Mucosa of gallbladder (tissue), 1 donor: ENCODE measurements at regions not wholly inside any gene's neighbourhood (a gene's known extent, or its start where the extent isn't known, plus 50 kb on each side); places are given as distances from the start of the nearest gene placed in this dataset.
"Not testable (repeated sequence)": the region's sequence is repeated elsewhere in the genome, so short reads cannot be mapped to it uniquely, and the experiment has no call there.

ENCODE experiments used
- DNase-seq: peaks from one replicate; pipeline ENCODE4 v3.0.0-alpha.2; 2020; ENCODE audit warnings: low spot score
- donor health status: DM: no; HTN: no; CAD: no.

DNA sequence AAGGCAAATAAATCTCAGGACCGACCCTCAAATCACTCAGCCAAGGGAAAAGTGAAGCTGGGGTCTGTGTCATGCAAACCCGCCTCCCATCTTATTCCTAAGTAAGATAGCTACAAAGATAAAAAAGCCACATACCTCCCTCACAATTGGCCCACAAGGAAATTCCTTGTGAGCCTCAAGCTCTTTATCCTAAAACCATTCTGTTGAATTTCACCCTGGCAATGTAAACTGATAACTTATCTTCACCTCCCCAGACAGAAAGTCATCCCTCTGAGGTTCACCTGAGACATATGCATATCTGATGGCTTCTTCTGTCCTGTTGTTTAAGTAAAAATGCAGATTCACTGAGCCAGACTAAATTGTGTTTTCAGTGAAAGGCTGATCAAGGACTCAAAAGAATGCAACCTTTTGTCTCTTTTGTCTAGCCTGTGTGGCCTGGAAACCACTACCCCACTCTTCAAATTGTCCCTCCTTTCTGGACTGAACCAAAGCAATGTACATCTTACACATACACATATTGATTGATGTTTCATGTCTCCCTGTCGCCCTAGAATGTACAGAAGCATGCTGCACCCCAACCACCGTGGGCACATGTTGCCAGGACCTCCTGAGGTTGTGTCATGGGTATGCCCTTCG lies 91.3 kb downstream of the MFAP3L start:
- DNase-seq, result no peak

DNA sequence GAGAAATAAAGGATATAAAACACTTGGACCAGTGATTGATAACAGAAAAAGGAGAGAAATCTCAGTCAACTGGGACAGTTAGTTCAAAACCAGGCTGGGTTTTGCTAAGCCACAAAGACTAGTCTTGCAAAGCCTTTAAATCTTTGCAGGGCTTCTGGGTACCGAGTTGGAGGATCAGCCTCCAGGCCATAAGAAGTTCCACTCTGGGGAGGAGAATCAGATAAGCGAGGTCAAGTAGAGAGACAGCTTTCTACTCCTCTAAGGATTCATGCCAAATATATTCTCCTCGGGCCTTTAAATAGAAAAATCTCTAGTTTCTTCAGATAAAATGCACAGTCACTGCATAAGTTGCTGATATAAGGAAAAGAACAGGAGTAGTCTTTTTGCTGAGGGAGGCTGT lies 92.7 kb downstream of the MFAP3L start:
- DNase-seq, result no peak

- DNase-seq, result no peak
Measured at GRCh38 chr4:169931964-169932363, 94.2 kb downstream of the MFAP3L start.

- not testable (repeated sequence) for DNase-seq
Measured at GRCh38 chr4:169930755-169931154, 95.4 kb downstream of the MFAP3L start.

- DNase-seq, result no peak
Measured at GRCh38 chr4:169927280-169927679, 98.9 kb downstream of the MFAP3L start.

DNA sequence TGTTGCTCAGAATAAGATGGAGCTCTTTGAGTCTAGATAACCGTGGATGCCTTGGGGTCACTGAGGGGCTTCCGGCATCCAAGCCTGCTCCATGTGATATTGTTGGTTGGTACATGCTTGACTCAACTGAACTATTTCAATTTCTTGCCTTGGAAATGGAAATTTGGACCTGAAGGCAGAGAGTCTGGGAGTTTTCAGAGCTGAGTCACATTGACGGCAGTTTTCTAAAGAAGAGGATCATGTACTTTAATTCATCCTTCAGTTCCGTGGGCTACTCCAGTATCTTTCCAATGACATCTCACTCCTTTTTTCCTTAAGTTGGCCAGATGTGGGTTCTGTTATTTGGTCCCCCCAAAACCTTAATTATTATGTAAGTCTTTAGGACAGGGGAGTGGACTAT lies 100.5 kb downstream of the MFAP3L start:
- no peak for DNase-seq

DNA sequence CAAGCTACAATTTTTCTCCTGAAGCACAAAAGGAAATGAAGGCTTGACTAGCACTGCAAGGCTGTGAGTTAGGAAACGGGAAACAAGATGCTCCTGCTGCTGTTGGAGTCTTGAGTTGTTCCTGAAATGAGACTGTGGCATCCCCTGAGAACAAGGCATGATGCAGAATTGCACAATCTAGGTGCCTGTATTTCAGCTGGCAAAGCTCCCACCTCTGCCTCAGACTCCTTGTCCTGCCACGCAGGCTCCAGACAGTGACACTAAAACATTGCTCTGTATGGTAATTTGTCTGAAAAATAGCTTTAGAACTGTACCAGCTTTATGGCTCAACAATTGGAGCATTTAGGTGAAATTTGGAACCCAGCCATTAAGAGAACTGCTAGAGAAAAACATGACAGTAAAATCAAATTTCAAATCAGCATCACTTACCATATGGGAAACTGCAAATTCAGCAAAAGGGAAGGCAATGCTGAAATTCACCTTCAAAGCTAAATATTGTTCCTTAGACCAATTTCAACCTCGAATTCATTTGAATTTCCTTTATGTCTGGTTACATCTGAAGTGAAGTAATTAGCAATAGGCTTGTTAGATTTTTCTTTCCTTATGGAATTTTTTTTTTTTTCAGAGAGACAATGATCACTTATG lies 103.4 kb downstream of the MFAP3L start:
- no peak for DNase-seq

GRCh38 chr4:169921732-169922131 lies 104.5 kb downstream of the MFAP3L start:
- no peak for DNase-seq

GRCh38 chr4:169921237-169921636 lies 105.0 kb downstream of the MFAP3L start:
- DNase-seq, result no peak

GRCh38 chr4:169919194-169920124 lies 106.7 kb downstream of the MFAP3L start:
- DNase-seq, result not testable (repeated sequence)

- no peak for DNase-seq
Measured at GRCh38 chr4:169915545-169915944, 110.7 kb downstream of the MFAP3L start.

DNA sequence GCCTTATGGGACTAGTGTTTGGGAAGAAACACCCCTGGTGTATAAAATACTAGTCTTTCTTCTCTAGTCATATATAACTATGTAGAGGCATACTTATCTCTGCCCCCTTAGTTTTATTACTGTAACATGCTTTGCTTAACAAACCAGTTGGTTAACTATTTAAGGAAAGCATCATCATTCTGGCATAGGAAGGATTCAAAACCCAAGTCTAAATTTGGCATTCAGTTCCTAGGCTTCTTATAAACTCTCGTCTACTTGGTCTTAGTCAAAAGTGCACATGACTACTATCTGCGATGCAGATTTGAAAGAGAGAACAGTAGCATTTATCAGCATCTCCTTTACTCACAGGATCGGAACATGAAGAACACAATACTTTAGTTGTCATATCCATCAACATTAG lies 111.3 kb downstream of the MFAP3L start:
- no peak for DNase-seq

DNA sequence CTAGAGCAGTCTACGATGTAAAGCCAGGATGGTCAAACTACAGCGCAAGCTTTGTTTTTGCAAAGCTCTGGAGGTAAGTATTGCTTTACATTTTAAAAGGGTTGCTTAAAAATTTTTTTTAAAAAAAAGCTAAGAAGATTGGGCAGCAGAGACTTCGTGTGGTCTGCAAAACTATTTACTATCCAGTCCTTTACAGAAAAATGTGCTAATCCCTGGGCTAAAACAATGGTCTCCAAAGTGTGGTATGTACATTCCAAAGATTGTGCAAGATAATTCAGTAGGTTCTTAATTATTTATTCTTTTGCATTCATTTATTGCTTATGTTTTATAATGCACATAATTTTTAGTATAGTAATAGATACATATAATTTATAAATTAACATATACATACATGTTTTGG lies 113.2 kb downstream of the MFAP3L start:
- DNase-seq, result no peak

DNA sequence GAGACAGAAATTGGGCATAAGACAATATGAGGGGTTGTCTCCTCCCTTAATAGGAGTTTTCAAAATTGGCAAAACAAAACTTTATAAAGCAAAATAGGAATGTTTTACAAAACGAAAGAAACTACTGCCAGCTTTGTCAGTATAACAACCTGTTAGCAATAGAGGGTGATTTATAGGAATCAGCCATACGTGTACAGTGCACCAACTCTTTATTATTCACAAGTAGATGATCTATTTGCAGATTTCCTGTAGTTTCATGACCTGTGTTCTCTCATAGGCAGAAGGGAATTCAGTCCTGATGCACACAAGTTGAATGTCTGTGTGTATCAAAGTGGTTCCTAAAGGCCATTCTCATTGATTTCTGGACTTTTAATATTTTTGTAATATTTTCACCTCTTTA lies 116.3 kb downstream of the MFAP3L start:
- DNase-seq, result no peak

GRCh38 chr4:169909479-169909878 lies 116.7 kb downstream of the MFAP3L start:
- no peak for DNase-seq

DNA sequence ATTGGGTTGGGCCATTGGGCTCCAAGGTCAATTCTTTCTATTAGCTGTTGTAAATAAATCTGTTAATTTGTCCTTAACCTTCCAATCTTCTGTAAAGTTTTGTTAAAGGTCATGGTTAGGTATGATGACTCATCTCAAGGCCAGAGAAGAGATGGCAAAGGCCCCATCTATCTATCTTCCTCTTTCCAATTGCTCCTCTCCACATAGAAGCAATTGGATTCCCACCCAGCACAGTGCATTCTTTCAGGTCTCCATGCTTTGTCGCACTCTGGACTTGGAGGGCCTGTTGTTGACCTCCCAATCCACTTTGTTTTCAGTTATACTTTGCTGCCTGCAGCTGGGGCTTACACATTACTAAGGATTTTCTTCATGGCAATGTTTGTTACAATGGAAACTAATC lies 118.5 kb downstream of the MFAP3L start:
- no peak for DNase-seq

DNA sequence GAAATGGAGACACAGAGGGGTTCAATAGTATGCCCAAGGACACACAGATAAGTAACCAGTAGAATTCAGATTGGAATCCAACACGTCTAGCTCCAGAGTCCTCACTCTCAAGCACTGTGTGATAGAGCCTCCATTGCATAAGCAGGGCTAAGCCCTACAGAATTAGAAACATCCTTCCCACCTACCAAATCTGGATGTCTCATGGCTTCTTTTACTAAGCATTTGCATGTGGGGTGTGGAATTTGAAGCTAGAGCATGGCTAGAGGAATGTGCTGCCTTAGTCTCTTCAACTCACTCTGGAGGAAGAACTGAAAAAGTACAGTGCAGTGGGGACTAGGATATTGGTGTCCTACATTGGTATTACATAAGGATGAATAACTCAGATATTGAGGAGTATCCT lies 119.4 kb downstream of the MFAP3L start:
- DNase-seq, result no peak

- DNase-seq, result no peak
Measured at GRCh38 chr4:169906104-169906503, 120.1 kb downstream of the MFAP3L start.

DNA sequence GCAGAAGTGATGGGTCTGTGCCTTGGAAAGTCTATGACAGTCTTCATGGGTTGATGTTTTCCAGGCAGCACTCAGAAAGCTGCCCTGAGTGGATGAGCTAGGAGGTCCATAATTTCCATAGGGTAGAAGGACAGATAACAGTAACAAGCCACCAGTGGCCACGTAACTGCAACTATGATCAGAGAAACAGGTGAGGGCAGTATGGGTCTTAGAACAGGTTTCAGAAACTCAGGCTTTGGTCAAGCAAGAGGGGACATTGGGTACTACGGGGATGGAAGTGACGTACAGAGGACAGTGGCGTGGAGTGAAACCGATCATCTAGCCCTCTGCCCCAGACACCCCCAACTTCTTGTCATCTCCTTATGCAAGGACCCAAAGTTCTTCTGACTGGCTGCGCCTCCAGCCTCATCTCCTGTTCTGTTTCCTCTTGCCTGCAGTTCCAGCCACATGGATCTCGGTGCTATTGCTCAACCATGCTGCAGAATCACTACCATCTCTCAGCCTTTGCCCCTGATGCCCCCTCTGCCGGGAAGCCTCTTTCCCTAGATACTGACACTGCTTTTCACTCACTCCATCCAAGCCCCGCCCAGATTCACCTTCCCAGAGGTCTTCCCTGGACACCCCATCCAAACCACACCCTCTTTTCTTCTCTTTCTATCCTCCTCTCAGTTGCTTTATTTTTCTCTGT lies 123.4 kb downstream of the MFAP3L start:
- DNase-seq, result no peak

DNA sequence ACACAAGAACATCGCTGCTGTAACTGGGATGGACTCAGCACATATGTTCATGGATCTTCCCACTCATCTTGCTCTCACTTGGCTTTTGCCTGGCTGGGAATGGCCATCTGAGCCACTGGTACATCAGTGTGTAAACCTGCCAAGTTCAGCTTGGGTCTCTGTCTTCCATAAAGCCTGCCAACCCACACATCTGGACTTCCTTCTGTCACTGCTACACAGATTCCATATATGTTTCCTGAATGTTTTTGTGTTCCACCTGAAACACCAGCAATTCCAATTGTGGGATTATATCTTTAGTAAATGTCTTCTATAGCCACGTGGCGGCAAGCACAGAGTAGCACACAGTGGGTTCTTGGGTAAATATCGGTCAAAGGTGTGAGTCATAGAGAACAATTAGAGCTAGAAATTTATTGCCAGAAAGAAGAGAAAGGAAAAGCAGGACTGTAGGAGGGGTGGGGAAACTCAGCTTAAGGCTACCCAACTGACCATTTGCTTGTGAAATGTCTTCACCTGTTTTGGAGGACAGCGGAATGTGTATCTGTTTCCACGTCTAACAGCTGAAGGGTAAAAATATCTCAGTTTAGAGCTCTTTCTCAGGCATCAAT lies 125.9 kb downstream of the MFAP3L start:
- no peak for DNase-seq

- no peak for DNase-seq
Measured at GRCh38 chr4:169899295-169899694, 126.9 kb downstream of the MFAP3L start.

- no peak for DNase-seq
Measured at GRCh38 chr4:169898095-169898494, 128.1 kb downstream of the MFAP3L start.
